Left kidney (tissue), 1 donor: ENCODE measurements at regions not wholly inside any gene's neighbourhood (a gene's known extent, or its start where the extent isn't known, plus 50 kb on each side); places are given as distances from the start of the nearest gene placed in this dataset.

Experiments
- DNase-seq: peaks from one replicate; pipeline ENCODE4 v3.0.0-alpha.2; 2013

DNA sequence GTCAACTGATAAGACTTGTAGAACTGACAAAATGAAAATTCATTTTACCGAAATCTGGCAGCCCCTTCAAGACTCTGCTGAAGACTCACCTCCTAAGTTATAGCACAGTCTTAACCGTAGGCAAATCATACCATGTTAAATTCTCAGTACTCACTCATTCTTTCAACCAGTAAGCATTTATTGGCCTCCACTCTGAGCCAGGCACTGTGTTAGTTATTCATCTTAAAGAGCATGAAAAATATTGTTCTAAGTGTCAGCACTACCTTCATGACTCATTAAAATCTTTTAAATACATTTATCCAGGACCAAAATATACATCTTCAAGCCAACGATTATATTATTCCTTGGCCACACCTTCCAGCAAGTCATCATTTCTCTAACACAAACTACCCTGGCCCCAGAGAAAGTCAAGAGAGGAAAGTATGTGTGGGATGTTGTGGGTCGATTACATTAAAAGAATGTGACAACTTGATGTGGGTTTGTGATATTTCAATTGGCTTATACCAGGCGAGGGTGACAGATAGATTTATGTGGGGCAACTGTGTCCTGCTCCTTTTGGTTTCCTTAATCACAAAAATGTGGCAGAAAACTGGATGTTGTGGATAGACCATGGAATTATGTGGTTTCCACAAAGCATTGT, 55.0 kb downstream of the TMEM30B start:
- no peak for DNase-seq

DNA sequence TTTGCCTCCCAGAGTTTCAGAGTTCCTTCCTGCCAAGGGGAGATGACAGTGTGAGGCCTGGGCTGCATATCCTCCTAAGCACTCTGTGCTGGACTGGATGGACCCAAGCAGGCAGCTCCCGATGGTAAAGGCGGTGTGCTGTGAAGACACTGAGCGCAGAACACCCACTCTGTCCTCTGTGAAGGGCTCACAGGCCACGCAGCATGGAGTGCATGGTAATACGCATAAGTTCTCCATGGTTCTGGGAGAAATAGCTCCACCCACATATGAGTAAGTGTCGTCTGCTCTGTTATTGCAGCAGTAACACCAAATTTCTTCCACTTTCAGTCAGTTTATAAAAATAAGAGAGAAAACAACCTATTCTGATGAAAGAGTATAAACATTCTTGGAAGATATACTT, 55.8 kb downstream of the TMEM30B start:
- no peak for DNase-seq

DNA sequence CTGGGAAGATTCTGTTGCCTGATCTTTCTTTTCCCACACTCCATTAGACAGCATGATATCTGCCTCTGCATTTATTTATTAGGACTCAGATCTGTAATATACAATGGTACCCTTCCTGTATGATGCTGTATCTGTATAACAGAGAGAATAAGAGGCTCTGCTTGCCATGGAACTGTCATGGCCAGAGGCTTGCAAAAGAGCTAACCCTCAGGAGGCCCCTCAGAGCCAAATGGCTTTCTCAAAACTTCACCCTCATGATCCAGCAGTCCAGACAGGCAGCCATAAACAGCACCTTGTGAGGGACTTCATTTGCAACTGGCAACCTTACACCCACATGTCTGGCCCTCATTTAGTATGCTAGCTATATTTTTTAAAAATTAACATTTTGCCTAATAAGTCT, 57.6 kb downstream of the TMEM30B start:
- no peak for DNase-seq

DNA sequence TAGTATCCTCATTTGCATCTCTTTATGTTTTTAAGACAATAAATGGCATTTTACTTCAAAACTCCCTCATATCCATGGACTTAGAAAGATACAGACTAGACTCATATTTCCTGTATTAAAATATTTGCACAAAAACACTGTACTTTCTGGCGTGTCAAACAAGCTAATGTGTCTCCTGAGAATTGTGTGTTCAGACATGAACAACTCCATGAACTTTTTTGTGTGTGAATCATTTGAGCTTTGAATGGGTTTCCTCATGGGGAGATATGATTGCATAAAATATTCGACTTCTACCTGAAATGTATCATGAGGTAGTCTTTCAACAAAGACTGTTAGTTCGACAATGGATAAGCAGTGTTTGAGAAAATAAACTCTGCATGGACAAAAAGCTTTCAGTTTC, 58.8 kb downstream of the TMEM30B start:
- DNase-seq: no peak

DNA sequence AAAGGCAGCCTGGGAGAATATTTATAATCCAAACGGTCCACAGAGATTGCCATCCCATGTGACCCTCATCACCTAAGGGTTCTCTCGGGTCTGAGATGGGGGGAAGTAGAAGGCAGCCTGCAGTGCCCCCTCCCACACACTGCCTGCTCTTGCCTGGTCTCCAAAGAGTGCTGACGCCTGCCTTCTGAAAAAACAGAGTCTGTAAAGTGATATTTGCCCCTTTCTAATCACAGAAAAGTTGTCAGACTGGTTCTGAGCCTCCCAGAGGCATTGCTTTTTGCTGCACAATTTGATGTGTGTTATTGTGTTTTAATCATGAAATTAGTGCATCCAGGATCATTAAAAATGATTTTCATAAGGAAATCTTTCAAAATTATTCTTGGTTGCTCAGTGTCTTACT, 59.2 kb downstream of the TMEM30B start:
- DNase-seq: no peak

- DNase-seq: no peak
These were observed 61.5 kb downstream of the TMEM30B start for GRCh38 chr14:61219673-61220072.

DNA sequence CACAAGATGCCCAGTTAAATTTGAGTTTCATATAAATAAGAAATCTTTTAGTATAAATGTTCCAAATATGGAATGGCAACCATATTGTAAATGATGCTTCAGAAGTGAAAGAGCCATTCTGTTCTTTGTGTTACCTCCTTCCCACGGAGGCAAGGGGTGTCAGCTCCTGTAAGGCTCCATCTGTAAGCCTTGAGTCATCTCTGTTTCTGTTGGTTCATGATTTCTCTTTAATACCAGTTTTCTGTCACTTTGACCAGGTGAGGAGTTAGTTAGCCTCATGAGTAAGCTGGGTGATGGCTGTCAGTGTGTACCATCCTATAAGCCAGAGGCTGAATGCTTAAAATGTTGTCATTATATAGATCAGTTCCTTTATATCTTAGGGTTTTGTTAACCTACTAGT, 61.9 kb downstream of the TMEM30B start:
- DNase-seq: no peak

- DNase-seq: no peak
These were observed 62.4 kb downstream of the TMEM30B start for GRCh38 chr14:61218767-61219166.

DNA sequence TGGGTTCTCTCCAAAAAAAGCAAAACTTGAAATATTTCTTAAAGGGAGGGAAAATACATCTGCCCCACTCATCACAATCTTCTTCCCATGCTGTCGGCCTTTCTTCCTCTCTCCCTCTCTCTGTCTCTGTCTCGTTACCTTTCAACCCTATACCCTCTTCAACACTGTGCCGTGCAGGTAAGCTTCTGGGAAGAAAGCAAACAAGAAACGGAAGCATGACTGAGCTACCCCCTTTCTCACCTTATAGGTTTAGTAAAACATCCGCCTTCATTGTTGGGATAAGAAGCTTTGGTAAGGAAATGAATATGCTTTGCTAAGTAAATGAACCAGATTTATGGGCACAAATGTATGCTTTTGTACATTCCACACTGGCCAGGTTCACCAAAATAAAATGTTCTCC, 63.0 kb downstream of the TMEM30B start:
- DNase-seq: no peak

DNA sequence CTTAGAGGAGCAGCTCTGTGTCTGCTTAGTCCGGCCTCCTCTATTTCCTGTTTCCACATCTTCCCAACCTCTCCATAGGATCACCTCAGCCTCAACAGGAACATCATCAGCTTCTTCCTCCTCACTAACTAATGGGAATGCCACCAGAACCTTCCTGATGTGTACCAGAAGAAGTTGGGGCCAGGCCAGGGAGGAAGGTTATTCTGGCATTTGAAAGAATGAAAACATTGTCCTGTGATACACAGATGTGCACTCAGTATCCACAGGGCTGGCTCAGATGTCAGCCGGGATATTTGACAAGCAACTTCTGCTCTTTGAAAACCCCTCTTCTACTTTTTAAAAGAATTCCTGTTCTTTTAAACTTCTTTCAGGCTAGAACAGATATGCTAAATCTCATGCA, 63.6 kb downstream of the TMEM30B start:
- no peak for DNase-seq

DNA sequence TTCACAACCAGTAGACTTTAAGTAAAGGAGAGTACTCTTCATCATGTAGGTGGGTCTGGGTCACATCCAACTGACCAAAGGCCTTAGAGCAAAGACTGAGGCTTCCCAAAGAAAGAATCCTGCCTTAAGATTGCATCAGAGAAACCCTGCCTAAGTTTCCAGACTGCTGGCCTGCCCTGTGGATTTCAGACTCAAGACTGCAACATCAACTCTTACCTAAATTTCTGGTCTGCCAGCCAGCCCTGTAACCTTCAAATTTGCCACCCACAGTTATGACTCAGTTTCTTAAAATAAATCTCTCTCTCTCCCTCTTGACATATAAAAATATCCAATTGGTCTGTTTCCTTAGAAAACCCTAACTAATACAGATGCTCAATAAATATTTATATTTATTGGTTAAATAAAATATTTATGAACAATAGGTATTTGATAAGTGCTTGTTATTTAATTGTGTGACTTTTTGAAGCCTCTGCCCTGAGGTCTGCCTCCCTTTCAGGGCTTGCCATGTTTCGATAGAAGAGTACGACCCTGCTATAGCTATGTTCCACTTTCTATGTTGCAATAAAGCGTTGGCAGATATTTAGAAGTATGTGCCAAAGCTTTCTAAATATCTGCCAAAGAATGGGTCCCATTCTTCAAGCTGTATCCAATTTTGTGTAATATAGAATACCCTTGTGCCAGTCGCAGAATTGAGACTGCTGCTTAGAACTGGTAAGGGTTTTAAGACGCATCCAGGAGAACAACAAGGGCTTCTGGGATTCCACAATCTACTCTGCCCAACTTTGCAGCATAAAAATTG, 65.7 kb downstream of the TMEM30B start:
- DNase-seq: no peak

DNA sequence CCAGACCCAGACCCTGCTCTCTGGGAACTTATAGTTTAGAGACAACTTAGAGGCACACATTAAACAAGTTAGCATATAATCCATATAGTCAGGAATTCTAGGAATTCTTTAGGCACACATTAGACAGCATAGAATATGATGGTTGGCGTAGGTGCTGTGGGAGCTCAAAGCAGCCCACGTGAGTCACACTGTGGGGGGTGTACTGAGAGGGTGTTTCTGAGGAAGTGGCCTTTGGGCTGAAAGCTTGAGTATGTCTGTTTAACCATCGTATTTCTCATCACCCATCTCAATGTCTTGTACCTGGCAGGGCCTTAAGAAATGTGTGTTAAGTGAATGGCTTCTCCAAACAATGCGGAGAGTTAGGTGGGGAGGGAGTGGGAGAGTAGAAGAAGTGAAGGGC, 67.2 kb downstream of the TMEM30B start:
- DNase-seq: no peak

GRCh38 chr14:61213191-61213621, 67.9 kb downstream of the TMEM30B start:
- no peak for DNase-seq

GRCh38 chr14:61212546-61212945, 68.6 kb downstream of the TMEM30B start:
- no peak for DNase-seq

DNA sequence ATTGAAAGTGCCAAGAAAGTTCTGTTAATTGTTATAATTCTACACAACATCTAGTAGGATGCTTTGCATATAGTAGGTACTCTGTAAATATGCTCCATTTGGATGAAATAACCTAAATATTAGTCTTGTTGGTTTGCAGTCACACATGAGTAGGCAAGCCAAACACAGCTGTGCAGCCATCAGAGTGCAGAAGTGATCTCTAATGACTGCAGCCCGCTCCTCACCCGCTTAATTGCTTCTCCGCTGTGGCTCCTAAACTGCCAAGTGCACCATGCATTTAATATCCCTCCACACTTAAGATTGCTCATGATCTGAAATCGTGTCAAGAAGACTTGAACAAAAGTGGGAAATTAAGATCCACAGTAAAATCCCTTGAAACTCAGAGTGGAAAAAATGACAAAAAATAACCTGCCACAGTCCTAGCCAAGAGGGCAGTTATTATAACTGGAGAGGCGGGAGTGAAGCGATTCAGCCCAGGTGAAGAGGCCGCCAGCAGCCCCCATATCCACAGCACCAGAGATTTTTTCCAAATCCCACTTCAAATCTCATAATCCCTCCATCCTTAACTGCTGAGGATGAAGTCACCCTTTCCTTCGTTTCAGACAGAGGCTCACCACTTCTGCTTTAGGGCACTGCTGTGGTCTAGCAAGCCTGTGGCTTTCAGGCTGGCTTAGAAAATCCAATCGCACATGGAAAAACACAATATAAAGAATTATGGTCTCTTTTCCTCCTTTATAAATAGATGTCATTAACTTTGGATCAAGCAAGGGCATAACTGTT, 69.5 kb downstream of the TMEM30B start:
- no peak for DNase-seq

GRCh38 chr14:61203081-61203753, 77.9 kb downstream of the TMEM30B start:
- DNase-seq: no peak

GRCh38 chr14:61202124-61202523, 79.0 kb downstream of the TMEM30B start:
- no peak for DNase-seq

DNA sequence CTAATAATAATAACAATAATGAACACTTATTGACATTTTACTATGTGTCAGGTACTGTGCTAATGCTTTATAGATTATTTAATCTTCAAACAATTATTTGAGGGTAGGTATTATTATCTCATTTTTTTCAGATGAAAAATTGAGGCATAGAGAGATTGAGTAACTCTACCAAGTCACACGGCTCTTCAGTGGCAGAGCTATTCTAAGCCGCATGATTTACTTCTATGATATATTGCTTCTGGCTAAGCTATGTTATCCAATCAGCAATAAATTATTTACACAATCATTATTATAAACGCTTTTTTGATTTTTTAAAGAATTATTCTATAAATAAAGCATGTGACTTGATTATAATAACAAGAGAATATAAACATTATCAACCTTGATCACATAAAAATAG, 80.0 kb downstream of the TMEM30B start:
- DNase-seq: no peak

GRCh38 chr14:61197416-61197815, 83.7 kb downstream of the TMEM30B start:
- no peak for DNase-seq

DNA sequence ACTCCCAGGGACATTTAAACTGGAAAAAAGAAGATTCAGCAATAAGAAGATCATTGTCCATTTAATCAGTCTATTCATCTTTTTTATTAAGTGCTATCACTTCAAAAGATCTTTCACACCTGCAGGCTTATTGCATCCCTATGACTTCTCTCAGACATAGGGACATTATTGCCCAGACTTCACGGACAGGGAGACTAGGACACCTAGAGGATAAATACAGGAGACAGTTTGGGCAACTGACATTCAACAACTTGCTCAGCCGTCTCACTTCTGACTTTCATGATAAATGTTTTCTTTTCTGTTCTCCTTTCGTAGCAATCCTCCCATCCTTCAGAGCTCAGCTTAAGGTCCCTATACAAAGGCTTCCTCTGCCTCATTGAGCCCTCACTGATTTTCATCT, 84.3 kb downstream of the TMEM30B start:
- DNase-seq: no peak

DNA sequence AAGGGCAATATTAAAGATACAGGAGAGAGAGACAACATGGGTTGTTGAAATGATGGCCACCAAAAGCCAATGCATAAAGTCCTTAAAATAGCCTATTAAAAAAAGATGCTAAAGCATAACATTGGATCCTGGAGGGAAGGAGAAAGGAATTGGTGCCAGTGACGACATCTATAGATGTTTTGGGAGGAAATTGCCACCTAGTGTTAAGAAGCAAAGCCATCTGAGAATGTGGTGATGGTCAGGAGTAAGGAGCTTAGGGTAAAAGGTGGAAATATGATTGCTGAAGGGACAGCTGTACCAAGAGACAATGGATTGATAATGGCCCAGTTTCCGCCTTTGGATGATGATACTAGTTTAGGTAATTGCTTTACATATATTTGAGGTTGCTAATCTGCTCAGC, 85.1 kb downstream of the TMEM30B start:
- DNase-seq: no peak

- no peak for DNase-seq
These were observed 87.7 kb downstream of the TMEM30B start for GRCh38 chr14:61193476-61193875.

DNA sequence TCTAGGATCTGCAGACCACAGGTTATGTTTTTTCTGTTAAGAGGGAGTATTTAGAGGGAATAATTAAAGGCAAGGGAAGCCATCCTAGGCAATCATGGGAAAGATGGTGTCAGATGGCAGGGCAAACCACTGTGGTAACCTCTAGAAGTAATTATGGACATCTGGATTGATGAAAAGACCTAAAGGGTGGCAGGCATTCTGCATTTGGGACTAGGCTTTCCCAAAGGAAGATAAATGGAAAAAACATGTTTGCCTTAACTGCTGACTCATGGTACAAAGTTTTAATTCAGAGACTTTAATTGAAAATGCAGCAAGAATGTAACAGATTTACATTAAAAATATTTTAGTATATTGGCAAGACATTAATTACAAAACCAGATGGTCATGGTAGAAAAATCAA, 88.1 kb downstream of the TMEM30B start:
- DNase-seq: no peak
